ENCODE measurements at regions not wholly inside any gene's neighbourhood (a gene's known extent, or its start where the extent isn't known, plus 50 kb on each side); places are given as distances from the start of the nearest gene placed in this dataset.
A peak's percentile ranks its signal among the peaks of the same experiment; 100 is the strongest.
"Not testable (repeated sequence)": the region's sequence is repeated elsewhere in the genome, so short reads cannot be mapped to it uniquely, and the experiment has no call there.

- H3K4me3 ChIP-seq, H3K4me2 ChIP-seq, H3K9me3 ChIP-seq, POLR2A ChIA-PET, FAIRE-seq, CTCF ChIA-PET: not testable (repeated sequence)
- 75% methylated on average over 6 of the region's 8 CpGs for WGBS (ENCODE audit: missing lambda C conversion rate)
- TF ChIP-seq RAD21 (conservative IDR thresholded peaks at IDR 0.05 in 1 of 2, IDR thresholded peaks at IDR 0.05 in 1 of 2) (peak; percentile 25 to 44; a peak in 3 of 5 replicates), SMC3 (IDR thresholded peaks at IDR 0.05) (peak; percentile 16; the same call in 1 of the 3 replicates), CTCF (IDR thresholded peaks at IDR 0.05) (peak; percentile 16; the same call in 1 of the 3 replicates)
- peak; percentile 57 to 76 for ATAC-seq
- DNase-seq (ENCODE audit: low read depth in 1 of 2, low spot score in 1 of 2) = peak in 1 of 2 experiments; percentile 37
- Histone ChIP-seq H3K4me1 (peaks cover 15% of the 10 kb centered on the region), H3K27ac (0 out of 6 replicates have a peak overlapping the region, but pooled peaks of 1 of the 2 experiments have one; percentile 40)
These were observed 281.2 kb upstream of the PLGLB2 start for GRCh38 chr2:87466591-87467120.

GRCh38 chr2:87468429-87468981 lies 279.4 kb upstream of the PLGLB2 start:
- FAIRE-seq = not testable (repeated sequence)

GRCh38 chr2:87469180-87470151 lies 278.4 kb upstream of the PLGLB2 start:
- ATAC-seq; H3K9me3 ChIP-seq; FAIRE-seq; POLR2A ChIA-PET; H3K4me3 ChIP-seq; CTCF ChIA-PET; H3K4me2 ChIP-seq; DNase-seq (ENCODE audit: low read depth in 1 of 2, low spot score in 1 of 2): not testable (repeated sequence)
- WGBS (ENCODE audit: missing lambda C conversion rate) = 83% methylated on average over 12 of the region's 19 CpGs
- Histone ChIP-seq H3K4me1 (peaks cover 18% of the 10 kb centered on the region), H3K27ac (peak overlapping the region in 1 of 2 experiments; percentile 18; a peak in 1 of 6 replicates)

More at GRCh38 chr2:87468429-87468981, 279.4 kb upstream of the PLGLB2 start:
- H3K4me2 ChIP-seq; ATAC-seq; CTCF ChIA-PET; H3K9me3 ChIP-seq; H3K4me3 ChIP-seq; DNase-seq (ENCODE audit: low read depth in 1 of 2, low spot score in 1 of 2); H3K27ac ChIP-seq; POLR2A ChIA-PET: not testable (repeated sequence)
- WGBS (ENCODE audit: missing lambda C conversion rate) = 93% methylated on average over 12 of the region's 12 CpGs
- peaks cover 18% of the 10 kb centered on the region for H3K4me1 ChIP-seq

- H3K4me2 ChIP-seq; ATAC-seq; FAIRE-seq; H3K27ac ChIP-seq; CTCF ChIA-PET; H3K4me3 ChIP-seq; H3K9me3 ChIP-seq; POLR2A ChIA-PET; DNase-seq (ENCODE audit: low read depth in 1 of 2, low spot score in 1 of 2): not testable (repeated sequence)
- WGBS (ENCODE audit: missing lambda C conversion rate) = 95% methylated on average over 24 of the region's 25 CpGs
- H3K4me1 ChIP-seq = peaks cover 14% of the 10 kb centered on the region
These were observed 277.2 kb upstream of the PLGLB2 start for GRCh38 chr2:87470381-87471380.

GRCh38 chr2:87471478-87471877 lies 276.4 kb upstream of the PLGLB2 start:
- H3K27ac ChIP-seq; CTCF ChIA-PET; POLR2A ChIA-PET; H3K4me2 ChIP-seq; DNase-seq (ENCODE audit: low read depth in 1 of 2, low spot score in 1 of 2); H3K9me3 ChIP-seq; H3K4me3 ChIP-seq; FAIRE-seq: not testable (repeated sequence)
- ATAC-seq = peak in 1 of 2 experiments; percentile 39; a peak in 3 of 6 replicates
- H3K4me1 ChIP-seq = peaks cover 16% of the 10 kb centered on the region
- WGBS (ENCODE audit: missing lambda C conversion rate) = 62% methylated on average over 3 of the region's 3 CpGs
